Endometrium (tissue), 2 donors: ENCODE measurements at regions not wholly inside any gene's neighbourhood (a gene's known extent, or its start where the extent isn't known, plus 50 kb on each side); places are given as distances from the start of the nearest gene placed in this dataset.
"Not testable (repeated sequence)": the region's sequence is repeated elsewhere in the genome, so short reads cannot be mapped to it uniquely, and the experiment has no call there.

Source experiments
- FAIRE-seq: peaks from 2 replicates; lab custom pipeline; 2012; peaks lifted over from hg19 to GRCh38; lab: Jason Lieb, UNC
- donor health status: control.
- donor health status: control.

GRCh38 chr3:107942244-107942643, 148.6 kb downstream of the CD47 start:
- no peak for FAIRE-seq

- no peak for FAIRE-seq
These were observed 151.0 kb downstream of the CD47 start for GRCh38 chr3:107939691-107940442.

DNA sequence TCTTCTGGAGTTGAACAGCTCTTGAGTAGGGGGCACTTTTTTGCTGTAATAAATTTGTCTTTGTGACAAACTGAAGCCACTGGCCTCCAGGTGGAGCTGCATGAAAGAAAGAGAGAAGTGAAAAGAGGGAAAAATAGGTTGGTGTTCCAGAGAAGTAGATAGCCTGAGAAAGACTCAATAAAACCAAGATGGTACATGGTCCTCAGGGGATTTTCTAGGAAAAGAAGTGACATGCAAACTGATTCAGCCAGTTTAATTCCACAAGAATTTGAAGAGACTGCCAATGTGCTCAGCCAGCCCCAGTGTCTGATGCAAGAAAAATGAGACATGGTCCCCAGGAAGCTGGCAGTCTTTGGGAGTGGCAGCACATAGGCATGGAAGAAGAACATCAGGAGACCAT, 152.7 kb downstream of the CD47 start:
- no peak for FAIRE-seq

GRCh38 chr3:107934808-107935207, 156.0 kb downstream of the CD47 start:
- FAIRE-seq: no peak

- FAIRE-seq: no peak
These were observed 157.4 kb downstream of the CD47 start for GRCh38 chr3:107933450-107933849.

DNA sequence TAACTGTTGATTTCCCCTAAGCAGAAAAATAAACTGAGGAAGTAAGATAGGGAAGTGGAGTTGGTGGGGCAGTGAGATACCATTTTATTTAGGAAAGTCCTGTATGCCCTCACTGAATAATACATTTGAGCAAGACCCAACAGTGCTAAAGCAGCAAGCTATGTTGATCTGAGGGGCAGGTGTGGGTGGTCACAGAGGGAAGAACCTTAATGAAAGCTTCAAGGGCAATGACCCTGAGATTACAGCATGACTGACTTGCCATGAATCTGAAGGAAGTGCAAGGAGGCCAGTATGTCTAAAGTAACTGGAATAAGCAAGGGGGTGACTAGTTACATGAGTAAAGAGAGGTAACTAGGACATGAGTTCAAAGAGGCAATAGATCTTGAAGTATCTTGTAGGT, 159.5 kb downstream of the CD47 start:
- FAIRE-seq: no peak

DNA sequence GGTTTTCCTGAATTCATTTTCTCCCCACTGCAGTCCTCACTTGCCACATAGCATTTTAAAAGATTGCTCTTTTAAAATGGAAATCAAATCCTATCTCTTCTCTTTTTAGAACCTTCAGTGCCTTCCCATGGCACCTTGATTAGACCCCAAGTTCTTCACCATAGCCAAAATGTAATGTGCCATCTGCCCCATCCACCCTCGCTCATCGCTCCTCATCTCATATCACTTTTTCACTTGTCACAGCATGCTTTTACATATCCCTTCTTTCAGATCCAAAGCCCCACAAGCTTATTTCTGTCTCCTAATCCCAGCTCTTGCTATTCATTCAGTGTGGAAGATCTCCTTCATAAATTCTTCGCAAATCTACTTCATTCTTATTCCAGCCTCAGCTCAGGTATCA, 161.7 kb downstream of the CD47 start:
- no peak for FAIRE-seq

DNA sequence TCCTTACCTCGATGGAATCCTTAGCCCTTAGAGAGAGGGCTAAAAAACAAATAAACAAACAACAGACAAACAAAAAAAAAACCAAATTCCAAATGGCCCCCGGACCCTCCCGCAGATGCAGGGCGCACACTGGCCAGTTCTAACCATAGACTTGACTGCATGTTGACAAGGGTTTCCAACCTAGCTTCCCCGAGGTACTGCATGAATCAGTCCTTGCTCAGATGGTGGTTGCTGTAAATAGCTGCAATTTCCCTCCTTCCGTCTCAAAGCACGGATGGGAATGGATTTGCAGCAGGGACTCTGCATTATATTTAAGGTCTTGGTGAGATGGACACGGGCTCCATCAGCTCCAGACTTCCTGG, 162.8 kb downstream of the CD47 start:
- FAIRE-seq: no peak

GRCh38 chr3:107927361-107928083, 163.3 kb downstream of the CD47 start:
- FAIRE-seq: no peak

DNA sequence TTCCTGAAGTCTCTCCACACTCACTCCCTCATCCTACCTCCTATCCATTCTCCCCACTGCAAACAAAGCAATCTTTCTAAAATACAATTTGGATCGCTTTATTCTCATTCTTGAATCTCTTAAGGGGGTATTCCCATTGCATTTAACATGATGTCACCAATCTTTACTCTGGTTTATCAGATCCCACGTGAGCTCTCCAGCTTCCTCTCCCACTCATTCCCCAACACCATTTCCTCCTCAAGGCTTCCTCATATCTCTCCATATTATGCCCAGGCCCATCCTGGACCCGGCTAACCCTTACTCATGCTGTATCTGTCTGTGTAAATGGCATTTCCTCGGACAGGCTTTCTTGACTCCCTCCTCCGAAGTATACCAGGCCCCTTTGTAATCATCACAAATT, 165.0 kb downstream of the CD47 start:
- no peak for FAIRE-seq

GRCh38 chr3:107921038-107921437, 169.8 kb downstream of the CD47 start:
- FAIRE-seq: no peak

GRCh38 chr3:107920538-107920937, 170.3 kb downstream of the CD47 start:
- FAIRE-seq: no peak

- no peak for FAIRE-seq
These were observed 171.6 kb downstream of the CD47 start for GRCh38 chr3:107919239-107919638.

DNA sequence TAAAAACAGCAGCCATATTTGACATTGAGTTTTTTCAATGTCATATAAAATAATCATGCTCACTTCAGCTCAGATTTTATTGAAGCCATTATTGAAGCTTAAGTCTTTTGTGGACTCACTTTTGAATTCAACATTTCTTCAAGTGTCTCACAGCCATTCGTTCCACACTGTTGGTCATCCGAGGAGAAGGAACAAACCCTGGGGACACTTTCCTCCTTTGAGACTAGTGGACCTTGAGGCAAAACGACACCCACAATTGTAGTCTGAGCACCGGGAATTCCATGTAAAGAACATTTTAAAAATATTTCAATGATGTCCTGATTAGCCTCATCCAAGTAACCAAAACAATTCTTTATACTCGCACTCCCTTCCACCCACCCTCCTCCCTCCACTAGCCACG, 174.7 kb downstream of the CD47 start:
- FAIRE-seq: no peak

DNA sequence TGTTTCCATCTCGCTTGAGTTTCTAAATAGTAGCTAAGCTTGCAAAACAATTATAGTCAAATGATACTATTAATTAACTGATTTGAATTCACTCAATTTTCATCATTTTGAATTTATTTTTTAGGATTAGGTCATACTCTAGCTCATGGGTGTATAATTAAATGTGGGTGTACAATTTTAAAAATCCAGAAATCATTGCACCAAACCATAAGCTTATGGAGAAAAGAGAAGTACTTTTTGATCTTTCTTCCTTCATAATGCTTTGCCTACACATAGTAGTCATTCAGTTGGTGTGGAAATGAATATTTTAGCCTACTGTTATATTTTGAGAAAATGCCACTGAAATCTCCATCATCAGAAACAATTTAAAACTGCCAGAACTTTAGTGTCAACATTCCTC, 175.1 kb downstream of the CD47 start:
- no peak for FAIRE-seq

DNA sequence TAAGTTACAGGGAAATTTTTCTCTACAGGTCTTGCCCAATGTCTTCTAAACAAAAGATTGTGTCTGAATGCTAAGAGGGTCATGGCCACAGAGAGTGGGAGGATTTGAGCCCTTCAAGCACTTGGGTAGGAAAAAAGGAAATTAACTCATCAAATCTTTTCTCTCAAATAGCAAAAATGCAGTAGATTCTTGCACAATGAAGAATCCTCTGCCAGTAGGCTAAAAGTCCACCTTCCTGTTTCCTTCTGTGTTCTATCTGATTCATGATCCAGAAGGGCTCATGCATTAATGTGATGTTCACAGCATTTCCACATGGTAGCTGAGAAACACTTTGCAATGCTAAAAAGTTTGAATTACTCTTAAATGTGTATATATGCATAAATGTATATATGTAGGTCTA, 177.1 kb downstream of the CD47 start:
- no peak for FAIRE-seq

- FAIRE-seq: no peak
These were observed 179.4 kb downstream of the CD47 start for GRCh38 chr3:107911337-107912000.

GRCh38 chr3:107910713-107911259, 180.0 kb downstream of the CD47 start:
- FAIRE-seq: no peak

DNA sequence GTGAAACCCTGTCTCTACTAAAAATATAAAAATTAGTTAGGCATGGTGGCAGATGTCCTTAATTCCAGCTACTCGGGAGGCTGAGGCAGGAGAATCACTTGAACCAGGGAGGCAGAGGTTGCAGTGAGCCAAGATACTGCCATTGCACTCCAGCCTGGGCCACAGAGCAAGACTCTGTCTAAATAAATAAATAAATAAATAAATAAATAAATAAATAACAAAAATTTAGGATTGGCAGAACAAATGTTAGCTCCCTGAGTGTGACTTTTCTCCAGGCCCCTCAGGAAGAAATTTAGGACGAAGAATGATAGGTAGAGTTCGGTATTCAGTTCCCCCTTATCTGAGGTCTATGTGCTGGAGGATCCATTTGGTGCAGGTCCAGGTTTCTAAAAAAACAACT, 181.2 kb downstream of the CD47 start:
- FAIRE-seq: not testable (repeated sequence)

GRCh38 chr3:107907996-107908395, 182.8 kb downstream of the CD47 start:
- no peak for FAIRE-seq

DNA sequence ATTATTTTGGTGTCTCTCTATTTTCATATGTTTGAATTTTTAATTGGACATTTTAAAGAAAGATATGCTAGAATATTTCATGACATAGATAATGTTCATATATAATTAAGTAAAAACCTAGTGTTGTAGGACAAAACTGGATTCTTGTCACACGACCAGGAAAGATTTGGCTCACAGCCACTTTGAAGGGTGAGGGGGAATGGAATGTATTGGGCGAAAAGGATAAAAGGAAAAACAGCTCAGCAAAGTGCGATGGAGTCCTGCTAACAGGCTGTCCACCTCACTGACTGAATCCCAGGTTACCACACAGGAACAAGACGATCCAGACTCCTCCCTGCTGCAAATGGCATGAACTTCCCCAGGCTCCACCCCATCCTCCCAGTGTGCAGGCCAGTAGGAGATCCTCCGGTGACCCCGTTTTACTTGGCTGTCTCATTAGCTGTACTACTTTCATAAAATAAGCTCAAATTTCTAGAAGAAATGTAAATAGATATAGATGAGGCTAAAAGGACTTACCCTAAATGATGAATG, 186.2 kb downstream of the CD47 start:
- FAIRE-seq: no peak

GRCh38 chr3:107899990-107900651, 190.7 kb downstream of the CD47 start:
- no peak for FAIRE-seq
